HCT116 (cell line): ENCODE measurements at regions not wholly inside any gene's neighbourhood (a gene's known extent, or its start where the extent isn't known, plus 50 kb on each side); places are given as distances from the start of the nearest gene placed in this dataset.

ENCODE experiments used
- ATAC-seq: fragments of 200-7000 bp; cut with Tn5 transposase; 2 replicates; pipeline ENCODE4 v1.9.1; 2020; ENCODE audit warnings: mild to moderate bottlenecking, moderate library complexity
- BruUV-seq: library from RNA; stranded (reverse); fragments of 400-500 nt; replicated peaks from 2 replicates; lab custom pipeline; 2021; lab: Mats Ljungman, UMichigan
- CTCF ChIA-PET: fragments of 300-600 bp; sonication (Branson Sonifier 250); formaldehyde crosslinking; loops from one replicate; lab custom pipeline; 2021; ENCODE audit warnings: antibody characterized with exemption; lab: Charles Lee
- POLR2A ChIA-PET: fragments of 300-600, 350-600 bp; sonication (Branson Sonifier 250); formaldehyde crosslinking; loops from one replicate; lab custom pipeline; 2021; ENCODE audit warnings: antibody characterized with exemption; lab: Charles Lee
- RAD21 ChIA-PET, 2 experiments: fragments of 300-600 bp; sonication (Branson Sonifier 250); formaldehyde crosslinking; loops; one replicate each; lab custom pipeline; 2023; ENCODE audit warnings: low total read pairs in 2 of 2; ENCODE audit not compliant: uncharacterized antibody in 2 of 2, unreplicated experiment in 2 of 2, low non-redundant PET in 1 of 2; lab: Charles Lee
- DNase-seq: peaks from one replicate; pipeline ENCODE4 v3.0.0-alpha.2; 2010; ENCODE audit warnings: low read depth, low spot score
- H2AFZ ChIP-seq: fragments of 200-600 bp; shearing (Covaris generic), sonication (generic); 2 replicates; pipeline ENCODE4 v1.6.1; 2017; ENCODE audit warnings: low read depth, mixed run types, mixed read lengths, antibody characterized with exemption, low read length; ENCODE audit not compliant: poor library complexity, severe bottlenecking
- H3K27ac ChIP-seq: 2 replicates; pipeline ENCODE4 v1.5.1; 2012; ENCODE audit warnings: low read depth, low read length
- H3K27me3 ChIP-seq: fragments of 200-600 bp; sonication (generic); 2 replicates; pipeline ENCODE4 v1.6.1; 2016; ENCODE audit warnings: mixed run types, low read length, mixed read lengths; ENCODE audit not compliant: insufficient read depth
- H3K36me3 ChIP-seq, 2 experiments: fragments of 200-500 bp in 1 of 2; fragments of 200-600 bp in 1 of 2; sonication (Bioruptor generic) in 1 of 2; sonication (generic) in 1 of 2; 2 replicates each; pipeline versions ENCODE4 v1.5.1 to v1.6.1; 2014 to 2016; ENCODE audit warnings: low read length in 2 of 2, inconsistent platforms in 1 of 2, mixed read lengths in 1 of 2, mixed run types in 1 of 2; ENCODE audit not compliant: insufficient read depth in 2 of 2, control insufficient read depth in 1 of 2
- H3K4me1 ChIP-seq, 2 experiments: fragments of 200-600 bp in 1 of 2; sonication (generic) in 1 of 2; 2 replicates each; pipeline versions ENCODE4 v1.5.1 to v1.6.1; 2012 to 2017; ENCODE audit warnings: low read length in 2 of 2, inconsistent platforms in 1 of 2, mild to moderate bottlenecking in 1 of 2, mixed read lengths in 1 of 2, mixed run types in 1 of 2, moderate library complexity in 1 of 2; ENCODE audit not compliant: insufficient read depth in 2 of 2, control insufficient read depth in 1 of 2
- H3K4me2 ChIP-seq: fragments of 200-600 bp; sonication (generic); 2 replicates; pipeline ENCODE4 v1.6.1; 2017; ENCODE audit warnings: mixed run types, low read length, mixed read lengths
- H3K4me3 ChIP-seq, 2 experiments: fragments of 200-600 bp in 1 of 2; sonication (generic) in 1 of 2; replicated peaks in 1 of 2; 2 replicates each; pipeline ENCODE4 v1.5.1; 2011 to 2016; ENCODE audit warnings: low read length in 2 of 2, control low read depth in 1 of 2, low read depth in 1 of 2, mild to moderate bottlenecking in 1 of 2, mixed read lengths in 1 of 2, mixed run types in 1 of 2
- H3K79me2 ChIP-seq: fragments of 200-600 bp; sonication (generic); 2 replicates; pipeline ENCODE4 v1.6.1; 2017; ENCODE audit warnings: mild to moderate bottlenecking, mixed run types, low read length, moderate library complexity, mixed read lengths; ENCODE audit not compliant: insufficient read depth
- H3K9ac ChIP-seq: fragments of 200-600 bp; sonication (generic); 2 replicates; pipeline ENCODE4 v1.6.1; 2016; ENCODE audit warnings: low read length, mixed read lengths
- H3K9me2 ChIP-seq: fragments of 200-600 bp; sonication (generic), shearing (Covaris generic); 2 replicates; pipeline ENCODE4 v1.6.1; 2017; ENCODE audit warnings: mixed run types, mild to moderate bottlenecking, moderate library complexity; ENCODE audit not compliant: insufficient read depth
- H3K9me3 ChIP-seq, 2 experiments: fragments of 200-500 bp in 1 of 2; fragments of 200-600 bp in 1 of 2; sonication (Bioruptor generic) in 1 of 2; sonication (generic) in 1 of 2; 2 replicates each; pipeline ENCODE4 v1.6.1; 2014 to 2017; ENCODE audit warnings: low read length in 2 of 2, mixed read lengths in 2 of 2, inconsistent platforms in 1 of 2, low read depth in 1 of 2, mild to moderate bottlenecking in 1 of 2, mixed run types in 1 of 2, moderate library complexity in 1 of 2; ENCODE audit not compliant: control insufficient read depth in 1 of 2, insufficient read depth in 1 of 2
- H4K20me1 ChIP-seq: fragments of 200-600 bp; sonication (generic), shearing (Covaris generic); 2 replicates; pipeline ENCODE4 v1.6.1; 2017; ENCODE audit warnings: mixed run types, mild to moderate bottlenecking, moderate library complexity; ENCODE audit not compliant: insufficient read depth
- CBX3 ChIP-seq: IDR thresholded peaks from 2 replicates; pipeline ENCODE4 v1.6.1; 2012; ENCODE audit warnings: low read depth
- CEBPB ChIP-seq: IDR thresholded peaks from 2 replicates; pipeline ENCODE4 v1.6.1; 2012; ENCODE audit warnings: low read depth
- CTCF ChIP-seq, 3 experiments: fragments of 200-600 bp in 1 of 3; sonication (generic) in 1 of 3; IDR thresholded peaks in 2 of 3; conservative IDR thresholded peaks in 1 of 3; 2 replicates each; pipeline ENCODE4 v1.5.1; 2012 to 2017; ENCODE audit warnings: low read depth in 2 of 3, low read length in 2 of 3, antibody characterized with exemption in 1 of 3, borderline replicate concordance in 1 of 3, control low read depth in 1 of 3, mild to moderate bottlenecking in 1 of 3, mixed read lengths in 1 of 3, mixed run types in 1 of 3, moderate library complexity in 1 of 3; ENCODE audit not compliant: insufficient read depth in 1 of 3
- EGR1 ChIP-seq: IDR thresholded peaks from 2 replicates; pipeline ENCODE4 v1.6.1; 2012; ENCODE audit warnings: low read depth
- FOSL1 ChIP-seq: IDR thresholded peaks from 2 replicates; pipeline ENCODE4 v1.6.1; 2012; ENCODE audit warnings: low read depth
- POLR2A ChIP-seq: IDR thresholded peaks from 2 replicates; pipeline ENCODE4 v1.7.0; 2011; ENCODE audit warnings: borderline replicate concordance; ENCODE audit not compliant: insufficient read depth, insufficient read length; ENCODE audit errors: extremely low read depth
- POLR2AphosphoS5 ChIP-seq: IDR thresholded peaks from 2 replicates; pipeline ENCODE4 v1.6.1; 2011; ENCODE audit warnings: mild to moderate bottlenecking, low read depth, low read length, moderate library complexity
- SP1 ChIP-seq: IDR thresholded peaks from 2 replicates; pipeline ENCODE4 v1.6.1; 2012; ENCODE audit warnings: low read depth
- SRF ChIP-seq: IDR thresholded peaks from 2 replicates; pipeline ENCODE4 v1.6.1; 2012; ENCODE audit warnings: low read depth
- TCF7L2 ChIP-seq: IDR thresholded peaks from 2 replicates; pipeline ENCODE4 v1.7.0; 2011; ENCODE audit warnings: borderline replicate concordance, inconsistent platforms; ENCODE audit not compliant: insufficient read depth, insufficient read length; ENCODE audit errors: extremely low read depth
- ZFX ChIP-seq: fragments of 450-650 bp; IDR thresholded peaks from 2 replicates; pipeline ENCODE4 v1.6.1; 2017
- intact Hi-C: fragments of 100-400 bp; cut with micrococcal nuclease; formaldehyde crosslinking; loops from 2 replicates; pipeline ENCODE4 v1.10.0; 2022
- TF ChIP-seq, protein P1 (sequence below): IDR thresholded peaks from 2 replicates; pipeline ENCODE4 v1.6.1; 2012
- TF ChIP-seq, protein P2 (sequence below): IDR thresholded peaks from 2 replicates; pipeline ENCODE4 v1.6.1; 2012
- TF ChIP-seq, protein P3 (sequence below): IDR thresholded peaks from 2 replicates; pipeline ENCODE4 v1.6.1; 2012; ENCODE audit warnings: low read depth

- Histone ChIP-seq H3K4me1 (no peaks in the 10 kb centered on the region), H3K4me3 (no peak overlapping the region), H3K9ac (no peak overlapping the region), H3K4me2 (no peak overlapping the region), H3K27ac (no peak overlapping the region), H3K9me3 (peaks cover 3 to 7% of the 10 kb centered on the region in 2 experiments; a peak in 1 of 4 replicates), H2AFZ (no peak overlapping the region), H3K27me3 (no peaks in the 10 kb centered on the region), H3K36me3 (no peaks in the 10 kb centered on the region), H4K20me1 (no peaks in the 10 kb centered on the region), H3K79me2 (no peaks in the 10 kb centered on the region), H3K9me2 (no peaks in the 10 kb centered on the region)
- no TSS peak for BruUV-seq
- TF ChIP-seq, protein P1, sequence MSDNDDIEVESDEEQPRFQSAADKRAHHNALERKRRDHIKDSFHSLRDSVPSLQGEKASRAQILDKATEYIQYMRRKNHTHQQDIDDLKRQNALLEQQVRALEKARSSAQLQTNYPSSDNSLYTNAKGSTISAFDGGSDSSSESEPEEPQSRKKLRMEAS = no peak
- no peak for TF ChIP-seq SRF
- TF ChIP-seq SP1 = no peak
- no peak for TF ChIP-seq FOSL1
- no peak for TF ChIP-seq POLR2AphosphoS5
- no peak for TF ChIP-seq EGR1
- TF ChIP-seq POLR2A = no peak
- no peak for TF ChIP-seq ZFX
- no peak for TF ChIP-seq TCF7L2
- TF ChIP-seq CBX3 = no peak
- TF ChIP-seq CTCF (IDR thresholded peaks at IDR 0.05 in 2 of 3, conservative IDR thresholded peaks at IDR 0.05 in 1 of 3; ENCODE audit: borderline replicate concordance in 1 of 3, insufficient read depth in 1 of 3, low read depth in 2 of 3, low read length in 2 of 3) = no peak
- no peak for TF ChIP-seq CEBPB
- TF ChIP-seq, protein P2, sequence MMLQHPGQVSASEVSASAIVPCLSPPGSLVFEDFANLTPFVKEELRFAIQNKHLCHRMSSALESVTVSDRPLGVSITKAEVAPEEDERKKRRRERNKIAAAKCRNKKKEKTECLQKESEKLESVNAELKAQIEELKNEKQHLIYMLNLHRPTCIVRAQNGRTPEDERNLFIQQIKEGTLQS = no peak
- TF ChIP-seq, protein P3, sequence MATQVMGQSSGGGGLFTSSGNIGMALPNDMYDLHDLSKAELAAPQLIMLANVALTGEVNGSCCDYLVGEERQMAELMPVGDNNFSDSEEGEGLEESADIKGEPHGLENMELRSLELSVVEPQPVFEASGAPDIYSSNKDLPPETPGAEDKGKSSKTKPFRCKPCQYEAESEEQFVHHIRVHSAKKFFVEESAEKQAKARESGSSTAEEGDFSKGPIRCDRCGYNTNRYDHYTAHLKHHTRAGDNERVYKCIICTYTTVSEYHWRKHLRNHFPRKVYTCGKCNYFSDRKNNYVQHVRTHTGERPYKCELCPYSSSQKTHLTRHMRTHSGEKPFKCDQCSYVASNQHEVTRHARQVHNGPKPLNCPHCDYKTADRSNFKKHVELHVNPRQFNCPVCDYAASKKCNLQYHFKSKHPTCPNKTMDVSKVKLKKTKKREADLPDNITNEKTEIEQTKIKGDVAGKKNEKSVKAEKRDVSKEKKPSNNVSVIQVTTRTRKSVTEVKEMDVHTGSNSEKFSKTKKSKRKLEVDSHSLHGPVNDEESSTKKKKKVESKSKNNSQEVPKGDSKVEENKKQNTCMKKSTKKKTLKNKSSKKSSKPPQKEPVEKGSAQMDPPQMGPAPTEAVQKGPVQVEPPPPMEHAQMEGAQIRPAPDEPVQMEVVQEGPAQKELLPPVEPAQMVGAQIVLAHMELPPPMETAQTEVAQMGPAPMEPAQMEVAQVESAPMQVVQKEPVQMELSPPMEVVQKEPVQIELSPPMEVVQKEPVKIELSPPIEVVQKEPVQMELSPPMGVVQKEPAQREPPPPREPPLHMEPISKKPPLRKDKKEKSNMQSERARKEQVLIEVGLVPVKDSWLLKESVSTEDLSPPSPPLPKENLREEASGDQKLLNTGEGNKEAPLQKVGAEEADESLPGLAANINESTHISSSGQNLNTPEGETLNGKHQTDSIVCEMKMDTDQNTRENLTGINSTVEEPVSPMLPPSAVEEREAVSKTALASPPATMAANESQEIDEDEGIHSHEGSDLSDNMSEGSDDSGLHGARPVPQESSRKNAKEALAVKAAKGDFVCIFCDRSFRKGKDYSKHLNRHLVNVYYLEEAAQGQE = no peak
- no peak for DNase-seq
- CTCF ChIA-PET = no interaction called here
- ATAC-seq = no peak
- intact Hi-C loops = no loop called here
- POLR2A ChIA-PET = no interaction called here
- RAD21 ChIA-PET = no interaction called here
Measured at GRCh38 chr5:4625206-4625896, 514.8 kb upstream of the ADAMTS16 start.
